ENCODE measurements at regions not wholly inside any gene's neighbourhood (a gene's known extent, or its start where the extent isn't known, plus 50 kb on each side); places are given as distances from the start of the nearest gene placed in this dataset.

GRCh38 chr2:137817058-137817457 is 147.2 kb upstream of the HNMT start:
- Histone ChIP-seq H3K27me3 (no peaks in the 10 kb centered on the region), H3K4me1 (no peaks in the 10 kb centered on the region), H3K27ac (no peak overlapping the region), H3K9me3 (no peaks in the 10 kb centered on the region), H3K36me3 (no peaks in the 10 kb centered on the region), H3K4me3 (no peak overlapping the region)
- TF ChIP-seq, protein P1, sequence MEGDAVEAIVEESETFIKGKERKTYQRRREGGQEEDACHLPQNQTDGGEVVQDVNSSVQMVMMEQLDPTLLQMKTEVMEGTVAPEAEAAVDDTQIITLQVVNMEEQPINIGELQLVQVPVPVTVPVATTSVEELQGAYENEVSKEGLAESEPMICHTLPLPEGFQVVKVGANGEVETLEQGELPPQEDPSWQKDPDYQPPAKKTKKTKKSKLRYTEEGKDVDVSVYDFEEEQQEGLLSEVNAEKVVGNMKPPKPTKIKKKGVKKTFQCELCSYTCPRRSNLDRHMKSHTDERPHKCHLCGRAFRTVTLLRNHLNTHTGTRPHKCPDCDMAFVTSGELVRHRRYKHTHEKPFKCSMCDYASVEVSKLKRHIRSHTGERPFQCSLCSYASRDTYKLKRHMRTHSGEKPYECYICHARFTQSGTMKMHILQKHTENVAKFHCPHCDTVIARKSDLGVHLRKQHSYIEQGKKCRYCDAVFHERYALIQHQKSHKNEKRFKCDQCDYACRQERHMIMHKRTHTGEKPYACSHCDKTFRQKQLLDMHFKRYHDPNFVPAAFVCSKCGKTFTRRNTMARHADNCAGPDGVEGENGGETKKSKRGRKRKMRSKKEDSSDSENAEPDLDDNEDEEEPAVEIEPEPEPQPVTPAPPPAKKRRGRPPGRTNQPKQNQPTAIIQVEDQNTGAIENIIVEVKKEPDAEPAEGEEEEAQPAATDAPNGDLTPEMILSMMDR (IDR thresholded peaks at IDR 0.05), result no peak
- intact Hi-C loops (cut with DNase I; ENCODE audit: low total_unique reads), result no loop called here
- no peak for DNase-seq

DNA sequence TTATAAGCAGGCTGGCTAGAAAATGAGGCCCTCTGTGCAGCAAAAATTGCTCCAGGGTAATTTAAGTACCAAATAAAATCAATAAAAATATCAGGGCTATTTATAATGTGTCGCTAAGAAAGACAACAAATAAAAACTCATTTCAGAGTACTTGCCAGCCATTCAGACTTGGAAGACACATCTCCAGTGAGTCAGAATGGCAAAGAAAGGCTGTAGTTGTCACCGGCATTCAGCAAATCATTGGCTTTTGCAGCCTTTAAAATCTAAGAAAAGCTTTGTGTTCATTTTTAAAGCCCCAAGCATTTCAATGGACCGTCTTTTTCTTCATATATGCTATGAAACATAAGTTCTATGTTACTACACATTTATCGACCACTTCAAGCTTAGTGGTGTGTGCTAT is 141.1 kb upstream of the HNMT start:
- Histone ChIP-seq H3K27ac (no peak overlapping the region), H3K27me3 (no peaks in the 10 kb centered on the region), H3K4me1 (no peaks in the 10 kb centered on the region), H3K36me3 (no peaks in the 10 kb centered on the region), H3K4me3 (no peak overlapping the region), H3K9me3 (no peaks in the 10 kb centered on the region)
- TF ChIP-seq, protein P1 (IDR thresholded peaks at IDR 0.05), result no peak
- DNase-seq, result no peak
- intact Hi-C loops (cut with DNase I; ENCODE audit: low total_unique reads), result no loop called here

DNA sequence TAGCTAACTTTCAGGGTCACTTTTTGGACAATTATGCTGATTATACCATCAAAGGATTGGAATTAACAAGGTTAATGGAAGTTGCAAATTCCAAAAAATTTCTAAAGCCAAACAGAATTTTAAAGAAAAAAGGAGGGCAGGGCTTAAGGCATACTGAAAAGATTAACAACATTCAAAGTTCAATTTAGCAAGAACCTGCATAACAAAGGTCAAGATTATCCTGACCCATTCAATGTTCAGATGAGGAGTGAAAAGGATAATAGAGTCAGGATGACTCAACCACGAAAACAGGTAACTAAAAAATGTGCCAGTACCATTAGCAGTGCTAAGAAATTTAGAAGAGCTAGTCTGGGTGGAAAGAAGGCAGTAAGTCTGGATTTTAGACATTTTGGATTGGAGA is 139.8 kb upstream of the HNMT start:
- Histone ChIP-seq H3K4me3 (no peak overlapping the region), H3K9me3 (no peaks in the 10 kb centered on the region), H3K4me1 (no peaks in the 10 kb centered on the region), H3K27me3 (no peaks in the 10 kb centered on the region), H3K27ac (no peak overlapping the region), H3K36me3 (no peaks in the 10 kb centered on the region)
- DNase-seq, result no peak
- TF ChIP-seq, protein P1 (IDR thresholded peaks at IDR 0.05), result no peak
- intact Hi-C loops (cut with DNase I; ENCODE audit: low total_unique reads), result no loop called here

- H3K27ac ChIP-seq, result no peak overlapping the region
- TF ChIP-seq, protein P1 (IDR thresholded peaks at IDR 0.05), result no peak
- no peaks in the 10 kb centered on the region for H3K9me3 ChIP-seq
- H3K27me3 ChIP-seq, result no peaks in the 10 kb centered on the region
- no peaks in the 10 kb centered on the region for H3K36me3 ChIP-seq
- no peak overlapping the region for H3K4me3 ChIP-seq
- no peaks in the 10 kb centered on the region for H3K4me1 ChIP-seq
- intact Hi-C loops (cut with DNase I; ENCODE audit: low total_unique reads), result no loop called here
- no peak for DNase-seq
Observed at GRCh38 chr2:137826373-137827372, 137.6 kb upstream of the HNMT start.

DNA sequence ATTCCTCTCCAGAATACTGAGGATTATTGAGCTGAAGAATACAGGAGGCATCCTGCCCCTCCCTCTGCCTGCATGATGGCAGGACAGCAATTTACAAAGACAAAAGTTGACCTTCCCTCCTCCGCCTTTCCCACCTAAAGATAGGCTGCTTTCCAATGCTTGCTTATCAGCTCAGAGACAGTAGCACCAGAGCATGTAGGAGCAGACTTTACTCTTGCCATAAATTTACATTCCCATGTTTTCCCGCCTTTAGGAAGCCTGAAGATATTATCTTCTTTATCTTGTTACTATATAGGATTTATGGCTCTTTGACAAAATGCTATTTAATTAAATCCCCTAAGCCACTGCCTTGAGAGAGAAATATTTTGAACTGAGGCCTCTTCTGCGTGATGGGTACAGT is 135.6 kb upstream of the HNMT start:
- no peaks in the 10 kb centered on the region for H3K36me3 ChIP-seq
- no peak for DNase-seq
- no peaks in the 10 kb centered on the region for H3K27me3 ChIP-seq
- H3K4me1 ChIP-seq, result no peaks in the 10 kb centered on the region
- TF ChIP-seq, protein P1 (IDR thresholded peaks at IDR 0.05), result no peak
- intact Hi-C loops (cut with DNase I; ENCODE audit: low total_unique reads), result no loop called here
- no peak overlapping the region for H3K27ac ChIP-seq
- H3K4me3 ChIP-seq, result no peak overlapping the region
- no peaks in the 10 kb centered on the region for H3K9me3 ChIP-seq

Measured in tibial artery (tissue), 4 donors.